Gastroesophageal sphincter (tissue), 4 donors: ENCODE measurements at regions not wholly inside any gene's neighbourhood (a gene's known extent, or its start where the extent isn't known, plus 50 kb on each side); places are given as distances from the start of the nearest gene placed in this dataset.

Source experiments
- ATAC-seq: fragments of 150-250 bp; one replicate; pipeline ENCODE4 v1.9.1; 2016; ENCODE audit warnings: mild to moderate bottlenecking, moderate library complexity
- H3K27ac ChIP-seq, 4 donors: fragments of 200-600 bp; sonication (generic) in 3 of 4; 1 replicate in 3 of 4; 2 replicates in 1 of 4; pipeline ENCODE4 v1.5.1; 2016 to 2019
- H3K27me3 ChIP-seq: fragments of 200-600 bp; sonication (generic); one replicate; pipeline ENCODE4 v1.5.1; 2019
- H3K36me3 ChIP-seq, 2 donors: fragments of 200-600 bp; sonication (generic); one replicate each; pipeline ENCODE4 v1.5.1; 2019; ENCODE audit warnings: control low read depth in 1 of 2
- H3K4me1 ChIP-seq, 3 donors: fragments of 200-600 bp; sonication (generic); 1 replicate in 2 of 3; 2 replicates in 1 of 3; pipeline ENCODE4 v1.5.1; 2016 to 2019; ENCODE audit warnings: control low read depth in 2 of 3
- H3K4me3 ChIP-seq, 2 donors: fragments of 200-600 bp; sonication (generic); one replicate each; pipeline ENCODE4 v1.5.1; 2019; ENCODE audit warnings: mild to moderate bottlenecking in 1 of 2, moderate library complexity in 1 of 2
- H3K9me3 ChIP-seq, 3 donors: fragments of 200-600 bp; sonication (generic); one replicate each; pipeline ENCODE4 v1.5.1; 2017 to 2019; ENCODE audit warnings: control low read depth in 2 of 3
- CTCF ChIP-seq, 4 experiments: fragments of 200-600 bp in 2 of 4; fragments of 450-650 bp in 2 of 4; sonication (generic) in 1 of 4; IDR thresholded peaks; one replicate each; pipeline ENCODE4 v1.5.1; 2017 to 2019; ENCODE audit warnings: antibody characterized with exemption in 4 of 4, mild to moderate bottlenecking in 2 of 4, moderate library complexity in 2 of 4
- EP300 ChIP-seq: sonication (generic); formaldehyde crosslinking; IDR thresholded peaks from one replicate; pipeline ENCODE4 v1.6.1; 2017; ENCODE audit warnings: antibody characterized with exemption, mild to moderate bottlenecking
- POLR2A ChIP-seq, 2 donors: fragments of 450-650 bp; IDR thresholded peaks; one replicate each; pipeline ENCODE4 v1.6.1; 2017; ENCODE audit warnings: antibody characterized with exemption in 2 of 2, mild to moderate bottlenecking in 2 of 2, moderate library complexity in 1 of 2
- POLR2AphosphoS5 ChIP-seq: sonication (generic); formaldehyde crosslinking; IDR thresholded peaks from one replicate; pipeline ENCODE4 v1.6.1; 2017; ENCODE audit warnings: antibody characterized with exemption
- WGBS, 2 donors: methylation state at CpG; one replicate each; pipeline ENCODE4 v1.1.5; 2018; ENCODE audit warnings: low coverage in 1 of 2; 5-methylcytosine and 5-hydroxymethylcytosine counted together

- no peaks in the 10 kb centered on the region for H3K4me1 ChIP-seq
- no peak for TF ChIP-seq POLR2AphosphoS5
- TF ChIP-seq POLR2A (IDR thresholded peaks at IDR 0.05): no peak
- TF ChIP-seq CTCF (IDR thresholded peaks at IDR 0.05): no peak
- no peak for TF ChIP-seq EP300
- no peaks in the 10 kb centered on the region for H3K36me3 ChIP-seq
- H3K27ac ChIP-seq: no peak overlapping the region
- no peaks in the 10 kb centered on the region for H3K27me3 ChIP-seq
- peaks cover 0 to 25% (median 0%) of the 10 kb centered on the region in 3 donors for H3K9me3 ChIP-seq
- H3K4me3 ChIP-seq: no peak overlapping the region
- ATAC-seq: no peak
- 84 to 94% methylated on average over 4 of the region's 4 CpGs for WGBS, 2 donors
Measured at GRCh38 chr5:104594850-104595249, 1032.3 kb upstream of the NUDT12 start.

GRCh38 chr5:104576677-104577076, 1014.1 kb upstream of the NUDT12 start:
- WGBS, 2 donors: 70 to 71% methylated on average over 5 of the region's 5 CpGs
- H3K9me3 ChIP-seq: no peaks in the 10 kb centered on the region
- TF ChIP-seq POLR2AphosphoS5 (no peak), CTCF (IDR thresholded peaks at IDR 0.05) (no peak), POLR2A (IDR thresholded peaks at IDR 0.05) (no peak), EP300 (no peak)
- no peaks in the 10 kb centered on the region for H3K36me3 ChIP-seq
- H3K4me3 ChIP-seq: no peak overlapping the region
- no peak for ATAC-seq
- no peak overlapping the region for H3K27ac ChIP-seq
- H3K27me3 ChIP-seq: no peaks in the 10 kb centered on the region
- no peaks in the 10 kb centered on the region for H3K4me1 ChIP-seq

- no peaks in the 10 kb centered on the region for H3K9me3 ChIP-seq
- TF ChIP-seq CTCF (IDR thresholded peaks at IDR 0.05) (no peak), POLR2AphosphoS5 (no peak), EP300 (no peak), POLR2A (IDR thresholded peaks at IDR 0.05) (no peak)
- no peak for ATAC-seq
Measured at GRCh38 chr5:104573949-104574709, 1011.5 kb upstream of the NUDT12 start.

GRCh38 chr5:104569621-104570020, 1007.0 kb upstream of the NUDT12 start:
- Histone ChIP-seq H3K36me3 (no peaks in the 10 kb centered on the region), H3K4me1 (no peaks in the 10 kb centered on the region), H3K9me3 (no peaks in the 10 kb centered on the region), H3K27me3 (no peaks in the 10 kb centered on the region), H3K4me3 (no peak overlapping the region), H3K27ac (no peak overlapping the region)
- ATAC-seq: no peak
- TF ChIP-seq POLR2A (IDR thresholded peaks at IDR 0.05): no peak
- 0 to 50% methylated on average over 1 of the region's 1 CpG for whole genome bisulfite sequencing, 2 donors

More at GRCh38 chr5:104573949-104574709, 1011.5 kb upstream of the NUDT12 start:
- Histone ChIP-seq H3K4me3 (no peak overlapping the region), H3K27me3 (no peaks in the 10 kb centered on the region), H3K4me1 (no peaks in the 10 kb centered on the region), H3K36me3 (no peaks in the 10 kb centered on the region), H3K27ac (no peak overlapping the region)
- WGBS, 2 donors: 78% methylated on average over 3 to 4 of the region's 4 CpGs

- TF ChIP-seq POLR2A (IDR thresholded peaks at IDR 0.05) (no peak), POLR2AphosphoS5 (no peak), CTCF (IDR thresholded peaks at IDR 0.05) (no peak), EP300 (no peak)
- Histone ChIP-seq H3K27me3 (no peaks in the 10 kb centered on the region), H3K36me3 (no peaks in the 10 kb centered on the region), H3K27ac (no peak overlapping the region), H3K4me3 (no peak overlapping the region), H3K9me3 (no peaks in the 10 kb centered on the region), H3K4me1 (no peaks in the 10 kb centered on the region)
- no peak for ATAC-seq
- WGBS, 2 donors: 80 to 100% methylated on average over 3 to 4 of the region's 4 CpGs
Measured at GRCh38 chr5:104564530-104564929, 1001.9 kb upstream of the NUDT12 start.
